GM19035 (cell line): ENCODE measurements at regions not wholly inside any gene's neighbourhood (a gene's known extent, or its start where the extent isn't known, plus 50 kb on each side); places are given as distances from the start of the nearest gene placed in this dataset.

Experiments used
- ATAC-seq: cut with Tn5 transposase; IDR thresholded peaks from one replicate; pipeline ENCODE4 v1.9.1; 2021; ENCODE audit not compliant: unreplicated experiment

GRCh38 chr3:43892526-43892925 is 201.8 kb downstream of the ABHD5 start:
- no peak for ATAC-seq

- no peak for ATAC-seq
Observed at GRCh38 chr3:43893727-43894126, 203.0 kb downstream of the ABHD5 start.

- no peak for ATAC-seq
Observed at GRCh38 chr3:43894176-43895049, 203.7 kb downstream of the ABHD5 start.

GRCh38 chr3:43895573-43895972 is 204.8 kb downstream of the ABHD5 start:
- ATAC-seq, result no peak

- no peak for ATAC-seq
Observed at GRCh38 chr3:43902415-43902814, 211.7 kb downstream of the ABHD5 start.

- ATAC-seq, result no peak
Observed at GRCh38 chr3:43905157-43905556, 214.4 kb downstream of the ABHD5 start.

- no peak for ATAC-seq
Observed at GRCh38 chr3:43906849-43907507, 216.2 kb downstream of the ABHD5 start.

GRCh38 chr3:43907508-43907858 is 216.7 kb downstream of the ABHD5 start:
- ATAC-seq, result no peak

GRCh38 chr3:43908456-43908855 is 217.7 kb downstream of the ABHD5 start:
- ATAC-seq, result no peak

GRCh38 chr3:43909149-43909548 is 218.4 kb downstream of the ABHD5 start:
- ATAC-seq, result no peak

GRCh38 chr3:43910750-43911149 is 220.0 kb downstream of the ABHD5 start:
- ATAC-seq, result no peak

- no peak for ATAC-seq
Observed at GRCh38 chr3:43913036-43913948, 222.6 kb downstream of the ABHD5 start.

GRCh38 chr3:43914269-43914668 is 223.5 kb downstream of the ABHD5 start:
- no peak for ATAC-seq

GRCh38 chr3:43915546-43915945 is 224.8 kb downstream of the ABHD5 start:
- ATAC-seq, result no peak

GRCh38 chr3:43917361-43917760 is 226.6 kb downstream of the ABHD5 start:
- ATAC-seq, result no peak

GRCh38 chr3:43919029-43919428 is 228.3 kb downstream of the ABHD5 start:
- no peak for ATAC-seq

GRCh38 chr3:43921056-43921648 is 230.4 kb downstream of the ABHD5 start:
- no peak for ATAC-seq

- ATAC-seq, result no peak
Observed at GRCh38 chr3:43922374-43922773, 231.6 kb downstream of the ABHD5 start.

GRCh38 chr3:43923104-43923882 is 232.6 kb downstream of the ABHD5 start:
- ATAC-seq, result no peak

- ATAC-seq, result no peak
Observed at GRCh38 chr3:43926055-43926454, 235.3 kb downstream of the ABHD5 start.
